ENCODE measurements at regions not wholly inside any gene's neighbourhood (a gene's known extent, or its start where the extent isn't known, plus 50 kb on each side); places are given as distances from the start of the nearest gene placed in this dataset.

DNA sequence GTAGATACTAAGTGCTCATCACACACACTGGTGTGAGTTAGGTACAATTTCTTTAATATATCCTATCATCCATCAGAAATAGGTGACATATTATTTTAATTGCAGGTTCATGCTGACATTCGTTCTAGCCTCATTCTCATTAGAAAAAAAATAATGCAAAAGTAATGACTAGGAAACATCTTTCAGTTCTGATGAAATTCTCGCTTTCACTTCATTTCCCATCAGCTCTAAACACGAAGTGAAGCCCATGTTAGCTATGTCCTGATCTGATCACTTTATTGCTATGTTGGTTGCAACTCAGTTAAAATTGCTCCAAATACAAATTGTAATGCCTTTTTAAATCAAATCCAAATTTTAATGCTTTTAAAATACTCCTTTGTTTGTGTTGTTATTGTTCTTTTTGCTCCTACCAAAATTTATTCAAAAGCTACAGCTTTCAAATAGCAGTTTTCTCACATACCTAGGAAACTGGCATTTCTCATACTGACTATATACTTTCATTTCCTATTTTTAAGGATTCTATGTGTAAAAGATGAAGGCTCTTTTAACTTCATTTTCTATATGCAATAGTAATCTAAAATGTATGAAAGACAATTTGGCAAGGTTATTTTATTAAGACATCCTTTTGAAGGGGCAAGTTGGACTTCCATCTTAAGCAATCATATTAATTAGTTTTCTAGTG lies 1237.8 kb upstream of the ACO1 start:
- TF ChIP-seq, protein P1, sequence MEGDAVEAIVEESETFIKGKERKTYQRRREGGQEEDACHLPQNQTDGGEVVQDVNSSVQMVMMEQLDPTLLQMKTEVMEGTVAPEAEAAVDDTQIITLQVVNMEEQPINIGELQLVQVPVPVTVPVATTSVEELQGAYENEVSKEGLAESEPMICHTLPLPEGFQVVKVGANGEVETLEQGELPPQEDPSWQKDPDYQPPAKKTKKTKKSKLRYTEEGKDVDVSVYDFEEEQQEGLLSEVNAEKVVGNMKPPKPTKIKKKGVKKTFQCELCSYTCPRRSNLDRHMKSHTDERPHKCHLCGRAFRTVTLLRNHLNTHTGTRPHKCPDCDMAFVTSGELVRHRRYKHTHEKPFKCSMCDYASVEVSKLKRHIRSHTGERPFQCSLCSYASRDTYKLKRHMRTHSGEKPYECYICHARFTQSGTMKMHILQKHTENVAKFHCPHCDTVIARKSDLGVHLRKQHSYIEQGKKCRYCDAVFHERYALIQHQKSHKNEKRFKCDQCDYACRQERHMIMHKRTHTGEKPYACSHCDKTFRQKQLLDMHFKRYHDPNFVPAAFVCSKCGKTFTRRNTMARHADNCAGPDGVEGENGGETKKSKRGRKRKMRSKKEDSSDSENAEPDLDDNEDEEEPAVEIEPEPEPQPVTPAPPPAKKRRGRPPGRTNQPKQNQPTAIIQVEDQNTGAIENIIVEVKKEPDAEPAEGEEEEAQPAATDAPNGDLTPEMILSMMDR (IDR thresholded peaks at IDR 0.05; ENCODE audit: low read depth, low read length, poor library complexity, severe bottlenecking) = no peak
- no peak for TF ChIP-seq EZH2phosphoT487 (IDR thresholded peaks at IDR 0.05; ENCODE audit: borderline replicate concordance, low read length)

All from DOHH2 (cell line).